ENCODE measurements at regions not wholly inside any gene's neighbourhood (a gene's known extent, or its start where the extent isn't known, plus 50 kb on each side); places are given as distances from the start of the nearest gene placed in this dataset.

DNA sequence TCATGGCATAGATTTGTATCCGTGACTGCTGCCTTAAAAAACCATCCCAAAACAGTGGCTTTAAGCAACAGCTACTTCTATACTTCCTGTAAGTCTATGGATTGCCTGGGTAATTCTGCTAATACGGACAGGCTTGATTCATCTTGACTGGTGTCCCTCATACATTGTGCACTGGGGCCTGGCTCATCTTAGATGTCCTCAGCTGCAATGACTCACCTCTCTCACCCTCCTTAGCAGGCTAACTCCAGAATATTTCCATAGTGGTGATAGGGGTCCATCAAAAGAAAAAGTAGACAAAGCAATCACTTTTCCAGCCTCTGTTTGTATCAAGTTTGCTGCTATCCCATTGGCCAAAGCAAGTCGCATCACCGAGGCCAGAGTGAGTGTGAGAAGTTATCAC is 409.1 kb upstream of the KAZN start:
- no peak for DNase-seq (ENCODE audit: low read depth)

DNA sequence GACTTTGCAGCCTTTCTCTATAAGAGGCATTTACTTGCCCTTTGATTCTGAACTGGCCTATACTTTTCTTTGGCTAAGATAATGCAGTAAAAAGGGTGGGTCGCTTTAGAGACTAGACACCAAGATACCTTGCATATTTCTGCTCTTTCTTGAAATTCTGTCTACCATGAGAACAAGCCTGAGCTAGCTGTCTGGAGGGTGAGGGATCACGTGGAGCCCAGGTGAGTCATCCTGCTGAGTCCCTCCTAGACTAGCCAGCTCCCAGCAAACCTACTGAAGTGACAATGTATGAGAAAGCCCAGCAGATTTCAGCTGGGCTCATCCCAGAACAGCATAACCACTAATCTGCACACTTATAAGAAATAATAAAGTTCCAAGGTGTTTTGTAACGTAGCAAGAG is 408.0 kb upstream of the KAZN start:
- no peak for DNase-seq (ENCODE audit: low read depth)

DNA sequence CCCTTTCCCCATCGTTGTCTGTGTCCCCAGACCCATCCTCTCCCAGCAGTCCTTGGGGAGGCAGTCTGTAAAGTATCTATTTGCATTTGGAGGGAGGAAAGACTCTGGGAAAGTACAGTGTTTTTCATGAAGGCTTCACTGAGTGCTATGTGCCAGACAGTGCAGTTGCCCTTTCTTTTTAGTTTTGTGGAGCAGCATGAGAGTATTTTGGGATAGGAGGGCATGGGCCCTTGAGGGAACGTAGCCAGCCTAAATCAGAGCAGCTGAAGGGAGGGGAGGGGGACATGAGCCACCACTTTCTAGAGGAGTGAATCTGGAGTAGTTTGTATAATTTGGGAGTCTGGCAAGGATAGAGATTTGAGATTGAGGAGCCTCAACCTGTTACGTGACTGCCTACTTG is 404.0 kb upstream of the KAZN start:
- no peak for DNase-seq (ENCODE audit: low read depth)

DNA sequence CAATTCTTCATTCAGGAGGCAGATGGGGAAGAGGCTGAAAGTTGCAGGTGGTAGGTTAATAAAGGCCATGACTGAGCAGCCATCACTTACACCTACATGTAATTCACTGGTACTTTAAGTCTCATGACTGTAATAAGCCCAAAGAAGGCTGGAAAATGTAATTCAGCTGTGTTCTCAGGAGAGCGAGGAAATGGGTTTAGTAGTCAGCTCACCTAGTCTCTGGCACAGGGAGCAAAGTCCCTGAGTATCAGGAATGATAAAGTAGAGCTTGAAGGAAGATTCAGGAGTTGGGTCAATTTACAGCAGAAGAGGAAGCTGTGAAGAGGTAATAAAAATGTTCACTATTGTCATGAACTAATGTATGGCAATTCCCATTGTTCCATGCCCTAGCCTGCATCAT is 393.4 kb upstream of the KAZN start:
- no peak for DNase-seq (ENCODE audit: low read depth)

DNA sequence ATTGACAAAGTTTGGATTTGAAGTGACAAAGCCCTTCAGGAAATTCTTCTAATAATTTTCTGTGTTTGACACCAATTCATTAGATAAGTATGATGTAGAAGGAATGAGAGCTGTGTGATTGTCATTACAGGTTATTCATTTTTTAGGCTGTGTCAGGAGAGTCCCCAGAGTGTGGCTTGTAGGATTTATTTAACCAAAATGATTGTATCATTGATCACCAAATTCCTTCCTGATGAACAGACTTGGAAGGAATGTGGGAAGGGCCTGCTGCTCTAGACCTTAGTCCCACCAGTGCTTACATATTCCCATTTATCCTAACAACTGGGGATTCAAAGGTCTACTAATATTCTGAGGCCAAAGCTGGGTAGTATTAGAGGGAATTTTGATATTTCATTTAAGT is 383.3 kb upstream of the KAZN start:
- DNase-seq (ENCODE audit: low read depth): no peak

DNA sequence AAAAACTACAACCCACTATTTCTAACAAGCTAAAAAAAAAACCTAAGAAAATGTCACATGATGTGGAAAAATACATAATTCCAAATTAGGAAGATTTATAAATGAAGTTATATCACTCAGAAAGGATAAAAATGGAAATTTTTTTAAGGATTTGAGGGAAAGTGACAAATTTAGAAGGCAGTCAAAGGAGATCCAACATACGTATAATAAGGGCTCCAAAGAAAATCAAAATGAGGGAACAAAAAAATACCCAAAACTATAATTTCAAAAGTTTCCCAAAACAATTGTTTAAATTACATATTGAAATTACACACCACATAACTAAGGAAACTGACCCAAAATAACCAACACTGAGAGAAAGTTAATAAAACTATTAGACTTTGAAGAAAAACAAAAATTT is 381.1 kb upstream of the KAZN start:
- no peak for DNase-seq (ENCODE audit: low read depth)

DNA sequence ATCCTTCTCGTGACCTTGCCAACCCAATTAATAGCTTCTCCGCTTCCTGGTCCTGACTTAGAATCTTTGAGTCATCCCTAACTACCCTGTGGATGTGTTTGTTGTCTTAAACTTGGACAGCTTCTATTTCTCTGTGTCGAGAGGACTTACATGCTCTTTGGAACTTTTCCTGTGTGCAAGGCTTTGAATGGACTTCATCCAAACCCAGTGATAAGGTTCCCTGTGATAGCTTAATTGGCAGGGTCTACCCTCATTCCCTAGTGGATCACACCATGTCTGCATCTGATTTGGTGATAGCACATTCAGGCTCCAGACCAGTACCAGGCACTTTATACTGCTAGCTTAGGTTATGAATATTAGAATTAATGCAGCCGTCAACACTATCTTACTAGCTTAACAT is 378.2 kb upstream of the KAZN start:
- no peak for DNase-seq (ENCODE audit: low read depth)

DNA sequence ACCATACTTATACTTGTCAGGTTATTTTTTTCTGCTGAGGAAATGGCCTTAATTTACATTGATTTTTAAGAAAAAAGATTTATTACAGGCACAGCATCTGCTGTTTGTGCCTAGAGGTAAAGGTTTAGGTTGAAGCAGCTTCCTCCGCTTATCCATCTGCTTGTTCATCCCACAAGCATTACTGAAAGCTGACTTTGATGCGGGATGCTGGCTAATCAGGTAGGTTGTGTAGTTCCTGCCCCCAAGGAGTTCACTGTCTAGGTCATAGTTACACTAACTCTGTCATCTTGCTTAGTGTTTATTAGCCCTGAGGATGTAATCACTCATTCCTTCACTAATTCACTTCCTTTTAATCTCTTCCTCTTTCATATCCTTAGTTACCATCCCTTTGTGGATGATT is 377.7 kb upstream of the KAZN start:
- DNase-seq (ENCODE audit: low read depth): no peak

DNA sequence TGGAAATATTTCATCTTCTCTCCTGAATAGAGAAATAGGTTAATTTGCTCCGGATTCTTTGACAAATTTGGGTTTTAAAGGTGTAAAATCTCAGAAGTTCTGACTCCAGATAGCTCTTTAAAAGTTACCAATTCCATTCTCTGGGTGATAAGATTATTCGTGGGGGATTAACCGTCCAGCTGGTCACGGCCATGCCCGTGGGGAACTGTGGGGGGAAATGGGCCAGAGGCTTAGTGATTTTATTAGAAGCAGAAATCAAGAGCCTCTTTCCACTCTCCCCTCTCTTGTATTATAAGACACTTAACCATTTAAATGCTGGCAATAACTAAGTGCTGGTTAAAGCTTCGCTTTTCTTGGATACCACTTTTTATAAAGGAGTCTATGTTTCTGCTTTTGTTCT is 376.4 kb upstream of the KAZN start:
- no peak for DNase-seq (ENCODE audit: low read depth)

DNA sequence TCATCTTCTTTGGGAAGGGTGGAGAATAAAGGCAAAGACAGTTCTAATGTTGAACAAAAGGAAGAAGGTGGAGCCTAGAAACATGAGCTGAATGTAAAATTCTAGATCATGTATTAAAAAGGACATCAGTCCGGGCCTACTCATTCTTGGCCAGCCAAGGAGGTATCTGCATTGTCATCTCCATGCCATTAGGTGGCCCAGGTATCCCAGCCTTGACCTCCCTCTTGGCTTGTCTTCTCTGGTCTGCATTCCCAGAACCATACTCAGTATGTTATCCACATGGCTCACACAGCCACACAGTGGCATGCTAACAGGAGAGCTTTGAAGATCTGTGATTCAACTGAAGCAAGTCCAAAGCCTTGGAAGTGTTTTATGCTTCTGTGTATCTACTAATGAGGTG is 369.8 kb upstream of the KAZN start:
- DNase-seq (ENCODE audit: low read depth): no peak

DNA sequence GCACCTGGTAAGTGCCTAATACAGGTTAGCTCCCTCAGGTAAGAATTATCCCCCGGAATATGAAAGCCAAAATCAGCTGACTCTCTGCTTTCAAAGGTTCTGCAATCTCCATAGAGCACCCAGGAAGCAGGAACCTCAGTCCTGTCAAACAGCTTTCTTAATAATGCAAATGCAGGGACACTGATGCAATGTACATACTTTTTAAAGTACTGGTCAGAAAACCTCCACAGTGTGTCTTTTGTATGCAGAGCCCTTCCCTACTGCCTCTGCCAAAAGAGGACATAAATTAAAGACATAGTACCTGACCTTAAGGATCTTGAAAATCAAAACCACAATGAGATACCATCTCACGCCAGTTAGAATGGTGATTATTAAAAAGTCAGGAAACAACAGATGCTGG is 365.0 kb upstream of the KAZN start:
- DNase-seq (ENCODE audit: low read depth): no peak

DNA sequence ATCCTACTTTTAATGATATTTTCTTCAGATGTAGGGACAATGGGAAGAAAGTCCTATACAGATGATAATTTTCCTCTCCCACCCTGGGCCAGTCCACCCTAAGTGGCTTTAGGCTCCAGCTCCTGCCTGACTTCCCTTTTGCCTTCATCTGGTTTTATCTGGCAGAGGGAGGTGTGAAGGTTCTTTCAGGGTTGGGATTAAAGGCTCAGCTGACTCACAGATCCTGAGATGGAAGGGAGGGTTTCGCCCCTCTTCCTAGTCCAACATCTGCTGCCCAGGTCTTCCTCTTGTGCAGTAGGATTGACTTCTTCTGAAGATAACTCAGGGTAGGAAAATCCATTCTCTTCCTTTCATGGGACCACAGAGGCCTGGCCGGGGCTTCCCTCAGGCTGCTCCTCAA is 362.4 kb upstream of the KAZN start:
- DNase-seq (ENCODE audit: low read depth): no peak

DNA sequence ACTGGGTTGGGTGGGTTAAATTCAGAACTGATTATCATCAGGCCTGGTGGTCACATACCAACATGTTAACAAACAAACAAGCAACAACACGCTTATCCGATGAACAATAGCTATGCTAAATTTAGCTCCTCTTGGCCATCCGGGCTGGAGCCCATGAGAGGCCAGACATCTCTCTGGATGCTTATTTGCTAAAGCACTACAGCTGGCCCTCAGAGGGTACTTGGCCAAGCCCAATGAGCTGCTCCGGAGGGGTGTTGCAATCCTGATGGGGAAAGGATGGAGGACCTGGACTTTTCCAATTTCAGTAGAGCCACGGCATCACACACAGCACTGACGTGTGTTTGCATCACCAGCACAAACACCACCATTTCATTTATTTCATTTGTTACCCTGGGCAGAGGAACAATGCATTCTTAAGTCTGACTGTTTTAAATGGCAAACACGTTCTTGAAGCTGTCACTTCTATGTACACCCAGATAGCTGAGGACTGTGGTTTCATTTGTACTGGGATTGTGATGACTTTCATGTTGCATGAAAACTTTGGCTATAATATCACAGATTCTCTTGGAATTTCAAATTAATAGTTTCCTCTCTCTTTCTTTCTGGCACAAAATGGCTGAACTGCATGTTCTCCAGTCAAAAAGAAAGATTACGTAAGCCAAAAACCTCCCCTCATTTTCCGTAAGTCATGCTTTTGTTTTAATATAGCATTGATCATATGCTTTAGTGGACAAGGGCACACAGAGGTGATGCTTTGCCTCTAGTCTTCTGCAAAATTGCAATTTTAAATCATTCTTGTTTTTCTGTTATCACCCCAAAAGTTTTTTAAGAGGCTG is 359.8 kb upstream of the KAZN start:
- DNase-seq (ENCODE audit: low read depth): no peak

DNA sequence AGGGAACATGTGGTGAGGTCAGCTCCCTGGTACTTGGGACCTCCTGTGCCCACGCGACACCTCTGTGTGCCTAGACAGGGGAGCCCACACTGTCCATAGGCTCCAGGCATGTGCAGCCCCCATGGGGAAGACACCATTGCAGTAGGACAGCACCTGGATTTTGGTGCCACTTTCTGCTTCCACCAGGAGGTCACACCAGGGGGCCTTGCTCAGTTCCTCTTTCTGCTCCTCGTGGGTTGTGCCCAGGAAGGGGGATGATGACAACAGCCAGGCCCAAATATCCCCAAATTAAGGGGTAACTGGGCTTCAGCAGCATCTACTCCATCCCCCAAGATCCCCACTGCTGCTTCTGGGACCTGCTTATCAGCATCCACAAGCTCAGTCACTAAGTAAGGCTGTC is 358.2 kb upstream of the KAZN start:
- DNase-seq (ENCODE audit: low read depth): no peak

DNA sequence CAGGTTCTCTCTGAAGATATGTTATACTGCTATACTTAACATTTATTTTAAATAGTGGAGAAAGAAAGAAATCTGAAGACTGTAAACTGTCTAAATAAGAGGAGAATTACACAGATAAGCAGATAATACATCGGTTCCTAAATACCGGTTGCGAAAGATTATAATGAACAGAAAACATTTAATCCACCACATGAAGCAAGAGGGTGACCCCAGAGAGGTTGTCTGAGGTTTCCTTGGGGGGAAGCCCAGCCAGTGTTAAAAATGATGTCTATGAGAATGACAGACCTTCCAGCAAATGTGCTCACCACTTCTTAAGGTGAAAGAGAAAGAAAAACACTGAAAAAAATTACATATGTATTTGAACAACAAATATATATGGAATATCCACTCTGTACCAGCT is 356.4 kb upstream of the KAZN start:
- no peak for DNase-seq (ENCODE audit: low read depth)

DNA sequence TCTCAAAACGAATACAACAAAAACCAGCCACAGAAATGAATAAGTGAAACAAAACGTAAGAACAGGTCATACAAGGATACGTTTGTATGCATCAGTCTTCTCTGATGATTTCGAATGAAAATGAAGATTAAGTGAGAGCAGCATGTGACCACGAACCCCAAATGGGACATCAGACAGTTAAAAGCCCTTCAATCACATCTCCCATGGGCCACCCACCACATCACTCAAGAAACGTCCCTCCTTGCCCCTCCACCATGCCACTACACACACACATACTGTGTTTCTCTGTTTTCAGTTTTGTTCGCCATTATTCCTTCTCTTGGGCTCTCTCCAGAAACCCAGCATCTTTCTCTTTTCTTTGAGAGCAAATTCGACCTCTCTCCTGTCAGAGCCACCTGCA is 355.6 kb upstream of the KAZN start:
- DNase-seq (ENCODE audit: low read depth): no peak

DNA sequence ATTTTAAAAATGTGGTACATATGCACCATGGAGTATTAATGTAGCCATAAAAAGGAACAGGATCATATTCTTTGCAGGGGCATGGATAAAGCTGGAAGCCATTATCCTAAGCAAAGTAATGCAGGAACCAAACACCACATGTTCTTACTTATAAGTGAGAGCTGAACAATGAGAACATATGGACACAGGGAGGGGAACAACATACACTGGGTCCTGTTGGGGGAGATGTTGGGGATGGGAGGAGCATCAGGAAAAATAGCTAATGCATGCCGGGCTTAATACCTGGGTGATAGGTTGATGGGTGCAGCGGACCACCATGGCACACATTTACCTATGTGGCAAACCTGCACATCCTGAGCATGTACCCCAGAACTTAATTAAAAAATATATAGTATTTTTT is 352.5 kb upstream of the KAZN start:
- DNase-seq (ENCODE audit: low read depth): no peak

DNA sequence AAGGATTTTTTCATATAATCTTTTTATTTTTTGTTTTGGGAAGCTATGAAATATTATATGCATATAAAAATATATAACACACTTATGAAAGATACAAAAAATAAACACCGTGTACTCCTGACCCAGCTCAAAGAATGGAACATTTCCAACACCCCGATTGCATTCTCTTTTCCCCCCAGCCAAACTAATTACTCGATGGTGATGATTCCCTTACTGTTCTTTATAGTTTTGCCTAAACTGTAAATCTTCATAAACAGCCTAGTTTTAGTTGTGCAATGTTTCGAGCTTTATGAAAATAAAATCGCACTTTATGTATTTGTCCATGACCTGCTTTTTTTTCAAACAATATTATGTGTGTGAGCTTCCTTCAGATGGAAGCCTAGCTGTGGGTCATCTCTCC is 352.0 kb upstream of the KAZN start:
- no peak for DNase-seq (ENCODE audit: low read depth)

DNA sequence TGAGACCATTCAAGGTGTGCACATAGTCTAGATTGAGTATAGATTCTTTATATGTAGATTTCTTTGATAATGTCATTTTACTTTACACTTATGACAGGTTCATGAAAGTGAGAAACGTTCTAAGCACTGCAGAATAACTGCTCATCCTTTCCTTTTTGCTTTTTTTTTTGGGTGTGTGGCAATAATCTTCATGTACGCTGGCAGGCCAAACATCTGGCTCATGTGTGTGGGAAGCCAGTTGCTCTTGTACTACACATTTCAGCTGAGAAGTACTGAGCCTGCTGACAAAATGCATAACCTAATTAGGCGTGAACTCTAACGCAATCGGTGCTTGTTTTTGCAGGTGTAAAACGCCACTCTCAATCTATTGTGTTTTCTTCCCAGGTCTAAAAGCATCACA is 350.8 kb upstream of the KAZN start:
- no peak for DNase-seq (ENCODE audit: low read depth)

DNA sequence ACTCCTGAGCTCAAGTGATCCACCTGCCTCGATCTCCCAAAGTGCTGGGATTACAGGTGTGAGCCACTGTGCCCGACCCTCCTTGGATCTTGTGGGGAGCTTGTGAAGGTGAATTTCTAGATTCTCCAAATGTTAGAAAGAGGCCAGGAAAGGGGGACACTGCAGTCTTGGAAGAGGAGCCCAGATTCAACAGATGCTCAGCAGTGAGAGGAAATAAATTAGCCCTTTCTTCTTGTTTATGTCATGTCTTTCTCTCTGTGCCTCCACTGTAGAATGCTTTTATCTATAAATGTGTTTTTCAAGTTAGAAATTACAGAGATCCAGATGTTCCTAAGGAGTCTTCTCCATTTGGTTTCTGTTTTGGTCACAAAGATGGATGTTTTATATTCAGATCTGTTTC is 346.6 kb upstream of the KAZN start:
- no peak for DNase-seq (ENCODE audit: low read depth)

DNA sequence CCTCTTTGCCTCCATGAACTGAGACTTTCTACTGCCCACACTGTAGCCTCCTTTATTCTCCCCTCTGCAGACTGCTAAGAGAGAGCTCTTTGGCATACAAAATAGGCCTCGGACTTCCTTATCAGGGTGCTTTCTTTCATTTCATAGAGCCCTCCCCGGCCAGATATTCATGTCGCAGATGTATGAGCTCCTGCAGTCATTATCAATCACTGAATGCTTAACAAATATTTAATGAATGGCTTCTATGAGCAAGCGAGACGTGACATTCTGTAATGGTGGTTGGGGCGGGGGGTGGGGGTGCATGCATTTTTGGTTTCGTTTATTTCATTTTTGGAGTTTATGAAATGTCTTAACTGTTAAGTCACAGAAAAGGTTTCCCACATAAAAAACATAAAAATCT is 344.8 kb upstream of the KAZN start:
- DNase-seq (ENCODE audit: low read depth): no peak

DNA sequence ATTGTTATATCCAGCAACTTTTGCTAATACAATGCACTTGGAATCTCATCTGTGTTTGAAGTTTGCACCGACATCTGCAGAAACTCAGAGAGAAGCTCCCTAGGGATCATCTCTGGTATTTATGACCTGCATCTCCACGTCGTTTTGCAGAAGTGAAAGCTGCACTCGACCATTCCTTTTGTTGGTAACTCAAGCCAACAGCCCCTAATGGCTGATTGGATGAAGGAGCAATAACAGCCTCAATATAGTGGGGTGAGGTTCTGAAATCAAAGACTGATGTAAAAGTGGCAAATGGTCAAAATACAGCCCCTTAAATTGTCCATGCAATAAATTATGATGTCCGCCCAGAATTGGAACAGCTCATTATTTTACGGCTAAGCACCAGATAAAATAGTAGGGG is 344.2 kb upstream of the KAZN start:
- no peak for DNase-seq (ENCODE audit: low read depth)

DNA sequence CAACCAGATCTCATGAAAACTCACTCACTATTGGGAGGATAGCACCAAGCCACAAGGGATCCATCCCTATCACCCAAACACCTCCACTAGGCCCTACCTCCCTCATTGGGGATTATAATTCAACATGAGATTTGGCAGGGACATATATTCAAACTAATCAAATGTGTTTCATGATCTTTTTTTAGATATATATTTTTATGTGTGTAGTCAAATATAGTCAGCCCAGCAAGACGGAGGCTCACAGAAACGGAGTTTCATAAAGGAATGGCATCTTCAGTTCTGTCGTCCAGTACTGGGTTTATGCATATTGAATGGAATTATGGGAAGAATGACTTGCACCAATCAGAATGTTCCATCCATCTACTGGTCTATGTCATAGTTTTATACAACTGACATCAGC is 343.3 kb upstream of the KAZN start:
- DNase-seq (ENCODE audit: low read depth): no peak

DNA sequence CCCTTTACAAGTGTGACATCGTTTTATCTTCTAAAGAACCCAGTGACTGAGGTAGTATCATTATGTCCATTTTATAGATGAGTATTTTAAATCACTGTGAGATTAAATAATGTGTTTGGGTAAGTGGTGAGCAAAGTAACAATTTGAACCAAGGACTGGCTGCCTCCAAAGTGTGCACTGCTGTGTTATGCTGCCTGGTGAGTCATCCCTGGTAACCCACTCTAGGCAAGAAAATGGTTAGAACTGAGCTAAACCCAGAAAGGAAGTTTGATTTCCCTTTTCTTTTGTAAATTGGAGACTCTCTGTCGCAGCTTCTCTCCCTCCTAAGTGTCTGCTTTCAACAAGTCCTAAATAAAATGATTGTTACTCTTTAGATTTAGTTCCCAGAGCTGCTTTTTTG is 342.8 kb upstream of the KAZN start:
- DNase-seq (ENCODE audit: low read depth): no peak

All from GM04503 (cell line).